NT2/D1 (cell line): ENCODE measurements at regions not wholly inside any gene's neighbourhood (a gene's known extent, or its start where the extent isn't known, plus 50 kb on each side); places are given as distances from the start of the nearest gene placed in this dataset.

Source experiments
- YY1 ChIP-seq: IDR thresholded peaks from 2 replicates; pipeline ENCODE4 v1.6.1; 2011; ENCODE audit not compliant: insufficient read length, insufficient read depth
- ZNF274 ChIP-seq: IDR thresholded peaks from 2 replicates; pipeline ENCODE4 v1.6.1; 2011; ENCODE audit warnings: mild to moderate bottlenecking, low read depth, low read length

DNA sequence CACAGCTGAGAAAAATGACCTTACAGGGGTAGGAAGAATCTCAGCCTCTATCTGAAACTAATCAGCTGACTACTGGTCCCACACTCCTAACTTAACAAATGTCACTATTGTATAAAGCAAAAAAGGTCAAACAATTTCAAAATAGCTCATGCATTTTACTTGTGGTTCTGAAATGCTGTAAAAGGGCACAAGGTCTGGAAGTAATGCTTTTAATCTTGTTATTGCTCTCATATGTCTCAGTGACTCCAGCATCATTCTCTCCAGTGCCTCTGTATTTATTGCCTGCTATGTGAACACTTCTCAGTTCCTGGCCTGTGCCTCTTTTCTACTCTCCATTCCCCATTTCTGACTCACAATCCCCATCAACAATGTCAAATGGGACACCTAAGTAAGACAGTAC, 937.7 kb downstream of the CDH11 start:
- TF ChIP-seq YY1 (no peak), ZNF274 (no peak)
